ENCODE measurements at regions not wholly inside any gene's neighbourhood (a gene's known extent, or its start where the extent isn't known, plus 50 kb on each side); places are given as distances from the start of the nearest gene placed in this dataset.
"Not testable (repeated sequence)": the region's sequence is repeated elsewhere in the genome, so short reads cannot be mapped to it uniquely, and the experiment has no call there.

- no peak overlapping the region for H3K4me3 ChIP-seq (ENCODE audit: insufficient read depth in 1 of 2, low read depth in 1 of 2, low read length in 2 of 2)
- H4K91ac ChIP-seq (ENCODE audit: low read length), result no peak overlapping the region
- no peak for DNase-seq
- no peaks in the 10 kb centered on the region for H3K27me3 ChIP-seq (ENCODE audit: control insufficient read depth in 1 of 2, insufficient read depth in 1 of 2, low read length in 2 of 2)
- H2AFZ ChIP-seq (ENCODE audit: low read depth, low read length), result no peak overlapping the region
- H3K4ac ChIP-seq (ENCODE audit: low read depth in 1 of 2, low read length in 2 of 2), result no peak overlapping the region
- no peaks in the 10 kb centered on the region for H3K9me3 ChIP-seq (ENCODE audit: control insufficient read depth, low read length)
- no peak overlapping the region for H2BK12ac ChIP-seq (ENCODE audit: low read length in 2 of 2)
- H2BK5ac ChIP-seq (ENCODE audit: low read depth, low read length, poor library complexity, severe bottlenecking), result no peak overlapping the region
- no peaks in the 10 kb centered on the region for H3K4me1 ChIP-seq (ENCODE audit: control insufficient read depth, insufficient read depth, low read depth, low read length)
- no peak overlapping the region for H2BK15ac ChIP-seq (ENCODE audit: low read depth, poor library complexity, severe bottlenecking)
- no peak overlapping the region for H3K23ac ChIP-seq (ENCODE audit: low read length in 2 of 2)
- peak overlapping the region; percentile 61 for H2BK120ac ChIP-seq (ENCODE audit: low read depth, low read length)
- H3K79me1 ChIP-seq (replicated peaks; ENCODE audit: low read length, poor library complexity, severe bottlenecking), result no peaks in the 10 kb centered on the region
- H3K36me3 ChIP-seq (ENCODE audit: control insufficient read depth in 1 of 2, insufficient read depth in 2 of 2, low read depth in 1 of 2, low read length in 2 of 2), result no peaks in the 10 kb centered on the region
- 81% methylated on average over 4 of the region's 4 CpGs for WGBS
- H3K9ac ChIP-seq (ENCODE audit: low read length), result no peak overlapping the region
- H3K4me2 ChIP-seq (ENCODE audit: low read length, poor library complexity, severe bottlenecking), result no peak overlapping the region
- H3K14ac ChIP-seq (ENCODE audit: low read length in 2 of 2), result no peak overlapping the region
- no peak overlapping the region for H3K27ac ChIP-seq (ENCODE audit: low read length, poor library complexity, severe bottlenecking)
- no peak overlapping the region for H2AK5ac ChIP-seq (ENCODE audit: low read length, severe bottlenecking)
- peak overlapping the region in 1 of 2 experiments; percentile 70 for H3K18ac ChIP-seq (ENCODE audit: low read depth in 1 of 2, low read length in 2 of 2)
- H4K8ac ChIP-seq (ENCODE audit: low read length), result no peak overlapping the region
Observed at GRCh38 chr5:110879675-110880074, 140.9 kb downstream of the SLC25A46 start.

GRCh38 chr5:110880413-110880812 is 141.6 kb downstream of the SLC25A46 start:
- no peak overlapping the region for H3K27ac ChIP-seq (ENCODE audit: low read length, poor library complexity, severe bottlenecking)
- no peak overlapping the region for H2AFZ ChIP-seq (ENCODE audit: low read depth, low read length)
- H2BK5ac ChIP-seq (ENCODE audit: low read depth, low read length, poor library complexity, severe bottlenecking), result no peak overlapping the region
- no peaks in the 10 kb centered on the region for H3K79me1 ChIP-seq (replicated peaks; ENCODE audit: low read length, poor library complexity, severe bottlenecking)
- H3K4me3 ChIP-seq (ENCODE audit: insufficient read depth in 1 of 2, low read depth in 1 of 2, low read length in 2 of 2), result peak overlapping the region in 1 of 2 experiments; percentile 23
- no peaks in the 10 kb centered on the region for H3K9me3 ChIP-seq (ENCODE audit: control insufficient read depth, low read length)
- peak overlapping the region; percentile 64 for H3K9ac ChIP-seq (ENCODE audit: low read length)
- no peak overlapping the region for H2BK15ac ChIP-seq (ENCODE audit: low read depth, poor library complexity, severe bottlenecking)
- H3K4me1 ChIP-seq (ENCODE audit: control insufficient read depth, insufficient read depth, low read depth, low read length), result no peaks in the 10 kb centered on the region
- no peak overlapping the region for H3K14ac ChIP-seq (ENCODE audit: low read length in 2 of 2)
- H3K36me3 ChIP-seq (ENCODE audit: control insufficient read depth in 1 of 2, insufficient read depth in 2 of 2, low read depth in 1 of 2, low read length in 2 of 2), result no peaks in the 10 kb centered on the region
- no peak overlapping the region for H4K91ac ChIP-seq (ENCODE audit: low read length)
- peak; percentile 77 for DNase-seq
- H2AK5ac ChIP-seq (ENCODE audit: low read length, severe bottlenecking), result no peak overlapping the region
- H3K23ac ChIP-seq (ENCODE audit: low read length in 2 of 2), result no peak overlapping the region
- WGBS, result 69% methylated on average over 2 of the region's 2 CpGs
- no peak overlapping the region for H2BK12ac ChIP-seq (ENCODE audit: low read length in 2 of 2)
- no peak overlapping the region for H4K8ac ChIP-seq (ENCODE audit: low read length)
- H3K4me2 ChIP-seq (ENCODE audit: low read length, poor library complexity, severe bottlenecking), result no peak overlapping the region
- H3K18ac ChIP-seq (ENCODE audit: low read depth in 1 of 2, low read length in 2 of 2), result no peak overlapping the region
- no peak overlapping the region for H2BK120ac ChIP-seq (ENCODE audit: low read depth, low read length)
- no peak overlapping the region for H3K4ac ChIP-seq (ENCODE audit: low read depth in 1 of 2, low read length in 2 of 2)
- no peaks in the 10 kb centered on the region for H3K27me3 ChIP-seq (ENCODE audit: control insufficient read depth in 1 of 2, insufficient read depth in 1 of 2, low read length in 2 of 2)

GRCh38 chr5:110884005-110884404 is 145.2 kb downstream of the SLC25A46 start:
- Histone ChIP-seq H2BK5ac (ENCODE audit: low read depth, low read length, poor library complexity, severe bottlenecking) (no peak overlapping the region), H2BK15ac (ENCODE audit: low read depth, poor library complexity, severe bottlenecking) (no peak overlapping the region), H4K91ac (ENCODE audit: low read length) (no peak overlapping the region), H2BK120ac (ENCODE audit: low read depth, low read length) (no peak overlapping the region), H3K14ac (ENCODE audit: low read length in 2 of 2) (no peak overlapping the region), H3K18ac (ENCODE audit: low read depth in 1 of 2, low read length in 2 of 2) (no peak overlapping the region), H3K9me3 (ENCODE audit: control insufficient read depth, low read length) (no peaks in the 10 kb centered on the region), H3K79me1 (replicated peaks; ENCODE audit: low read length, poor library complexity, severe bottlenecking) (no peaks in the 10 kb centered on the region), H3K36me3 (ENCODE audit: control insufficient read depth in 1 of 2, insufficient read depth in 2 of 2, low read depth in 1 of 2, low read length in 2 of 2) (no peaks in the 10 kb centered on the region), H2BK12ac (ENCODE audit: low read length in 2 of 2) (no peak overlapping the region), H3K4ac (ENCODE audit: low read depth in 1 of 2, low read length in 2 of 2) (no peak overlapping the region), H3K23ac (ENCODE audit: low read length in 2 of 2) (no peak overlapping the region), H3K4me3 (ENCODE audit: insufficient read depth in 1 of 2, low read depth in 1 of 2, low read length in 2 of 2) (no peak overlapping the region), H2AFZ (ENCODE audit: low read depth, low read length) (no peak overlapping the region), H3K4me2 (ENCODE audit: low read length, poor library complexity, severe bottlenecking) (no peak overlapping the region), H3K27me3 (ENCODE audit: control insufficient read depth in 1 of 2, insufficient read depth in 1 of 2, low read length in 2 of 2) (no peaks in the 10 kb centered on the region), H2AK5ac (ENCODE audit: low read length, severe bottlenecking) (no peak overlapping the region), H3K9ac (ENCODE audit: low read length) (no peak overlapping the region), H3K4me1 (ENCODE audit: control insufficient read depth, insufficient read depth, low read depth, low read length) (no peaks in the 10 kb centered on the region), H4K8ac (ENCODE audit: low read length) (no peak overlapping the region), H3K27ac (ENCODE audit: low read length, poor library complexity, severe bottlenecking) (no peak overlapping the region)
- WGBS, result 61% methylated on average over 2 of the region's 2 CpGs
- DNase-seq, result no peak

GRCh38 chr5:110887170-110887569 is 148.4 kb downstream of the SLC25A46 start:
- H2BK120ac ChIP-seq (ENCODE audit: low read depth, low read length); H4K8ac ChIP-seq (ENCODE audit: low read length); H3K79me1 ChIP-seq (replicated peaks; ENCODE audit: low read length, poor library complexity, severe bottlenecking); H4K91ac ChIP-seq (ENCODE audit: low read length); H3K27ac ChIP-seq (ENCODE audit: low read length, poor library complexity, severe bottlenecking); H3K4me3 ChIP-seq (ENCODE audit: insufficient read depth in 1 of 2, low read depth in 1 of 2, low read length in 2 of 2); H3K4me2 ChIP-seq (ENCODE audit: low read length, poor library complexity, severe bottlenecking); H3K9ac ChIP-seq (ENCODE audit: low read length); H2AFZ ChIP-seq (ENCODE audit: low read depth, low read length); H3K4ac ChIP-seq (ENCODE audit: low read depth in 1 of 2, low read length in 2 of 2); H3K4me1 ChIP-seq (ENCODE audit: control insufficient read depth, insufficient read depth, low read depth, low read length); H3K9me3 ChIP-seq (ENCODE audit: control insufficient read depth, low read length); H3K14ac ChIP-seq (ENCODE audit: low read length in 2 of 2); H2BK5ac ChIP-seq (ENCODE audit: low read depth, low read length, poor library complexity, severe bottlenecking); H3K18ac ChIP-seq (ENCODE audit: low read depth in 1 of 2, low read length in 2 of 2); H3K27me3 ChIP-seq (ENCODE audit: control insufficient read depth in 1 of 2, insufficient read depth in 1 of 2, low read length in 2 of 2); DNase-seq; H2BK15ac ChIP-seq (ENCODE audit: low read depth, poor library complexity, severe bottlenecking); H2BK12ac ChIP-seq (ENCODE audit: low read length in 2 of 2); H3K23ac ChIP-seq (ENCODE audit: low read length in 2 of 2); H2AK5ac ChIP-seq (ENCODE audit: low read length, severe bottlenecking); H3K36me3 ChIP-seq (ENCODE audit: control insufficient read depth in 1 of 2, insufficient read depth in 2 of 2, low read depth in 1 of 2, low read length in 2 of 2): not testable (repeated sequence)
- 100% methylated on average over 2 of the region's 3 CpGs for WGBS
